ENCODE measurements at regions not wholly inside any gene's neighbourhood (a gene's known extent, or its start where the extent isn't known, plus 50 kb on each side); places are given as distances from the start of the nearest gene placed in this dataset.
"Not testable (repeated sequence)": the region's sequence is repeated elsewhere in the genome, so short reads cannot be mapped to it uniquely, and the experiment has no call there.

GRCh38 chr2:16111838-16112210 is 171.5 kb downstream of the MYCN start:
- no peak for DNase-seq

GRCh38 chr2:16109821-16110310 is 169.5 kb downstream of the MYCN start:
- no peak for DNase-seq

GRCh38 chr2:16109368-16109820 is 169.0 kb downstream of the MYCN start:
- no peak for DNase-seq

- no peak for DNase-seq
Observed at GRCh38 chr2:16107246-16107645, 166.9 kb downstream of the MYCN start.

GRCh38 chr2:16106619-16107018 is 166.3 kb downstream of the MYCN start:
- DNase-seq, result no peak

- no peak for DNase-seq
Observed at GRCh38 chr2:16105669-16106281, 165.4 kb downstream of the MYCN start.

GRCh38 chr2:16104949-16105668 is 164.8 kb downstream of the MYCN start:
- no peak for DNase-seq

- DNase-seq, result no peak
Observed at GRCh38 chr2:16104315-16104948, 164.1 kb downstream of the MYCN start.

- no peak for DNase-seq
Observed at GRCh38 chr2:16103614-16104314, 163.4 kb downstream of the MYCN start.

- DNase-seq, result no peak
Observed at GRCh38 chr2:16102976-16103380, 162.6 kb downstream of the MYCN start.

GRCh38 chr2:16102358-16102975 is 162.1 kb downstream of the MYCN start:
- DNase-seq, result no peak

- no peak for DNase-seq
Observed at GRCh38 chr2:16101196-16101595, 160.8 kb downstream of the MYCN start.

- no peak for DNase-seq
Observed at GRCh38 chr2:16100006-16100405, 159.7 kb downstream of the MYCN start.

- DNase-seq, result no peak
Observed at GRCh38 chr2:16099326-16099725, 159.0 kb downstream of the MYCN start.

- no peak for DNase-seq
Observed at GRCh38 chr2:16096962-16097361, 156.6 kb downstream of the MYCN start.

GRCh38 chr2:16095483-16095882 is 155.1 kb downstream of the MYCN start:
- not testable (repeated sequence) for DNase-seq

GRCh38 chr2:16094811-16095210 is 154.5 kb downstream of the MYCN start:
- no peak for DNase-seq

- no peak for DNase-seq
Observed at GRCh38 chr2:16093639-16094529, 153.5 kb downstream of the MYCN start.

- DNase-seq, result no peak
Observed at GRCh38 chr2:16092861-16093638, 152.7 kb downstream of the MYCN start.

- DNase-seq, result no peak
Observed at GRCh38 chr2:16091576-16092282, 151.4 kb downstream of the MYCN start.
